K562 (cell line): ENCODE measurements at regions not wholly inside any gene's neighbourhood (a gene's known extent, or its start where the extent isn't known, plus 50 kb on each side); places are given as distances from the start of the nearest gene placed in this dataset.
A peak's percentile ranks its signal among the peaks of the same experiment; 100 is the strongest.

Source experiments
- ARNT ChIP-seq, 2 experiments: fragments of 450-650 bp; IDR thresholded peaks; 2 replicates each; pipeline ENCODE4 v1.6.1; 2016; ENCODE audit warnings: mild to moderate bottlenecking in 1 of 2
- CBX2 ChIP-seq: fragments of 200-600 bp; sonication (generic); IDR thresholded peaks from one replicate; pipeline ENCODE4 v1.6.1; 2012; ENCODE audit warnings: mild to moderate bottlenecking, low read length, inconsistent platforms; ENCODE audit not compliant: insufficient read depth, poor library complexity, severe bottlenecking
- DPF2 ChIP-seq: fragments of 450-650 bp; IDR thresholded peaks from 2 replicates; pipeline ENCODE4 v1.6.1; 2016
- MECOM ChIP-seq: fragments of 250-450 bp; sonication (Bioruptor Pico); IDR thresholded peaks from 2 replicates; pipeline ENCODE4 v1.8.0; 2022; ENCODE audit warnings: inconsistent platforms
- MYC ChIP-seq, 2 experiments: fragments of 250-450 bp in 1 of 2; sonication (Bioruptor Pico) in 1 of 2; IDR thresholded peaks; 2 replicates each; pipeline versions ENCODE4 v1.5.1 to v1.6.1; 2012 to 2021; ENCODE audit warnings: low read depth in 2 of 2, borderline replicate concordance in 1 of 2, improper control_type of control experiment in 1 of 2, low read length in 1 of 2, mild to moderate bottlenecking in 1 of 2, moderate library complexity in 1 of 2
- NCOA1 ChIP-seq: fragments of 450-650 bp; IDR thresholded peaks from 2 replicates; pipeline ENCODE4 v1.6.1; 2016; ENCODE audit warnings: low read depth
- RAD51 ChIP-seq: fragments of 450-650 bp; IDR thresholded peaks from 2 replicates; pipeline ENCODE4 v1.7.1; 2016; ENCODE audit warnings: low read depth, mild to moderate bottlenecking, borderline replicate concordance
- RFX7 ChIP-seq: fragments of 250-450 bp; sonication (Bioruptor Pico); IDR thresholded peaks from 2 replicates; pipeline ENCODE4 v1.5.1; 2021; ENCODE audit warnings: mild to moderate bottlenecking
- STAT5A ChIP-seq: IDR thresholded peaks from 2 replicates; pipeline ENCODE4 v1.6.1; 2012; ENCODE audit warnings: low read length, inconsistent platforms, borderline replicate concordance
- TAL1 ChIP-seq: fragments of 450-650 bp; IDR thresholded peaks from 2 replicates; pipeline ENCODE4 v1.6.1; 2016; ENCODE audit warnings: mild to moderate bottlenecking
- ZNF584 ChIP-seq: fragments of 200-800 bp; sonication (Bioruptor generic); IDR thresholded peaks from 2 replicates; pipeline ENCODE4 v1.6.1; 2016; ENCODE audit warnings: low read depth, mild to moderate bottlenecking, missing genetic modification characterization, missing compliant biosample characterization
- TF ChIP-seq, protein P1 (sequence below): fragments of 450-650 bp; formaldehyde crosslinking; IDR thresholded peaks from 2 replicates; pipeline ENCODE4 v1.4.0; 2020; ENCODE audit warnings: mild to moderate bottlenecking
- TF ChIP-seq, protein P2 (sequence below): sonication (generic); formaldehyde crosslinking; IDR thresholded peaks from 2 replicates; pipeline ENCODE4 v1.5.0; 2020; ENCODE audit warnings: missing genetic modification reagents
- TF ChIP-seq, protein P3 (sequence below): fragments of 250-450 bp; sonication (Bioruptor Pico); IDR thresholded peaks from 2 replicates; pipeline ENCODE4 v1.5.0; 2022; ENCODE audit warnings: mild to moderate bottlenecking
- TF ChIP-seq, protein P4 (sequence below), 2 experiments: fragments of 450-650 bp in 1 of 2; sonication (generic) in 1 of 2; formaldehyde crosslinking in 1 of 2; IDR thresholded peaks; 2 replicates each; pipeline versions ENCODE4 v1.7.1 to v1.9.0; 2016 to 2022; ENCODE audit warnings: inconsistent platforms in 1 of 2, mild to moderate bottlenecking in 1 of 2, missing genetic modification reagents in 1 of 2

DNA sequence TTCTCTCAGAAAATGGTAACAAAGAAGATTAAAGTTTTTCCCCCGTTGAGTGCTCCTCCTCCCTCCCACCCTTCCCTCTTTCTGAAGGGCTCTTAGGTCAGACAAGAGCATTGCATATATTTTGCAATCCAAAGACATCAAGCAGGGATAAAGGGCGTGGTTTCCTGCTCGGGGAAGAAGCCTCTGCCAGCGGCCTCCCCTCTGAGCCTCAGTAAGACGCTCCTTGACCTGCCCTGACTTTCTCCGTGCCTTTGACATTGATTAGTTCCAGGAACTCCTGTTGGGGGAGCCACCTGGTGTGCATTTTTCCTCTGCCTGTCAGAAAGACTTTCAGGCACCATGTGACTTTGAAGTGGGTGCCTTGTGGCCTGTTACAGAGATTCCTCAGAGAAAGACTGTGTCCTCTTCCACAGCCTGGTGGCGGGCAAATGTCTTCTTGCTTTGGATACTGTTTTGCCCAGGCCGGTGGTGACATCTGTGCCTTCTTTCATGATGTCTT, 87.2 kb upstream of the TBL1XR1 start (continued):
- TF ChIP-seq, protein P1, sequence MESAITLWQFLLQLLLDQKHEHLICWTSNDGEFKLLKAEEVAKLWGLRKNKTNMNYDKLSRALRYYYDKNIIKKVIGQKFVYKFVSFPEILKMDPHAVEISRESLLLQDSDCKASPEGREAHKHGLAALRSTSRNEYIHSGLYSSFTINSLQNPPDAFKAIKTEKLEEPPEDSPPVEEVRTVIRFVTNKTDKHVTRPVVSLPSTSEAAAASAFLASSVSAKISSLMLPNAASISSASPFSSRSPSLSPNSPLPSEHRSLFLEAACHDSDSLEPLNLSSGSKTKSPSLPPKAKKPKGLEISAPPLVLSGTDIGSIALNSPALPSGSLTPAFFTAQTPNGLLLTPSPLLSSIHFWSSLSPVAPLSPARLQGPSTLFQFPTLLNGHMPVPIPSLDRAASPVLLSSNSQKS: no peak
- TF ChIP-seq CBX2: no peak
- TF ChIP-seq, protein P2, sequence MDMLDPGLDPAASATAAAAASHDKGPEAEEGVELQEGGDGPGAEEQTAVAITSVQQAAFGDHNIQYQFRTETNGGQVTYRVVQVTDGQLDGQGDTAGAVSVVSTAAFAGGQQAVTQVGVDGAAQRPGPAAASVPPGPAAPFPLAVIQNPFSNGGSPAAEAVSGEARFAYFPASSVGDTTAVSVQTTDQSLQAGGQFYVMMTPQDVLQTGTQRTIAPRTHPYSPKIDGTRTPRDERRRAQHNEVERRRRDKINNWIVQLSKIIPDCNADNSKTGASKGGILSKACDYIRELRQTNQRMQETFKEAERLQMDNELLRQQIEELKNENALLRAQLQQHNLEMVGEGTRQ (CRISPR knock-in tag): peak; percentile 86
- TF ChIP-seq ARNT (IDR thresholded peaks at IDR 0.05): peak in 1 of 2 experiments; percentile 67; a peak in 1 of 4 replicates
- peak; percentile 89 for TF ChIP-seq RAD51
- TF ChIP-seq STAT5A: peak; percentile 79
- TF ChIP-seq NCOA1: peak; percentile 45; the same call in 1 of the 2 replicates
- TF ChIP-seq ZNF584 (CRISPR knock-in tag): peak; percentile 62; the same call in 1 of the 2 replicates
- peak; percentile 58; the same call in 1 of the 2 replicates for TF ChIP-seq DPF2
- TF ChIP-seq, protein P3, sequence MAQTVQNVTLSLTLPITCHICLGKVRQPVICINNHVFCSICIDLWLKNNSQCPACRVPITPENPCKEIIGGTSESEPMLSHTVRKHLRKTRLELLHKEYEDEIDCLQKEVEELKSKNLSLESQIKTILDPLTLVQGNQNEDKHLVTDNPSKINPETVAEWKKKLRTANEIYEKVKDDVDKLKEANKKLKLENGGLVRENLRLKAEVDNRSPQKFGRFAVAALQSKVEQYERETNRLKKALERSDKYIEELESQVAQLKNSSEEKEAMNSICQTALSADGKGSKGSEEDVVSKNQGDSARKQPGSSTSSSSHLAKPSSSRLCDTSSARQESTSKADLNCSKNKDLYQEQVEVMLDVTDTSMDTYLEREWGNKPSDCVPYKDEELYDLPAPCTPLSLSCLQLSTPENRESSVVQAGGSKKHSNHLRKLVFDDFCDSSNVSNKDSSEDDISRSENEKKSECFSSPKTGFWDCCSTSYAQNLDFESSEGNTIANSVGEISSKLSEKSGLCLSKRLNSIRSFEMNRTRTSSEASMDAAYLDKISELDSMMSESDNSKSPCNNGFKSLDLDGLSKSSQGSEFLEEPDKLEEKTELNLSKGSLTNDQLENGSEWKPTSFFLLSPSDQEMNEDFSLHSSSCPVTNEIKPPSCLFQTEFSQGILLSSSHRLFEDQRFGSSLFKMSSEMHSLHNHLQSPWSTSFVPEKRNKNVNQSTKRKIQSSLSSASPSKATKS (CRISPR knock-in tag): no peak
- no peak for TF ChIP-seq RFX7 (CRISPR knock-in tag)
- TF ChIP-seq TAL1: peak; percentile 16; the same call in 1 of the 2 replicates
- peak; percentile 76 for TF ChIP-seq MYC (IDR thresholded peaks at IDR 0.05; ENCODE audit: low read depth, low read length)
- TF ChIP-seq MYC (CRISPR knock-in tag; IDR thresholded peaks at IDR 0.05; ENCODE audit: borderline replicate concordance, low read depth): no peak
- TF ChIP-seq, protein P4, sequence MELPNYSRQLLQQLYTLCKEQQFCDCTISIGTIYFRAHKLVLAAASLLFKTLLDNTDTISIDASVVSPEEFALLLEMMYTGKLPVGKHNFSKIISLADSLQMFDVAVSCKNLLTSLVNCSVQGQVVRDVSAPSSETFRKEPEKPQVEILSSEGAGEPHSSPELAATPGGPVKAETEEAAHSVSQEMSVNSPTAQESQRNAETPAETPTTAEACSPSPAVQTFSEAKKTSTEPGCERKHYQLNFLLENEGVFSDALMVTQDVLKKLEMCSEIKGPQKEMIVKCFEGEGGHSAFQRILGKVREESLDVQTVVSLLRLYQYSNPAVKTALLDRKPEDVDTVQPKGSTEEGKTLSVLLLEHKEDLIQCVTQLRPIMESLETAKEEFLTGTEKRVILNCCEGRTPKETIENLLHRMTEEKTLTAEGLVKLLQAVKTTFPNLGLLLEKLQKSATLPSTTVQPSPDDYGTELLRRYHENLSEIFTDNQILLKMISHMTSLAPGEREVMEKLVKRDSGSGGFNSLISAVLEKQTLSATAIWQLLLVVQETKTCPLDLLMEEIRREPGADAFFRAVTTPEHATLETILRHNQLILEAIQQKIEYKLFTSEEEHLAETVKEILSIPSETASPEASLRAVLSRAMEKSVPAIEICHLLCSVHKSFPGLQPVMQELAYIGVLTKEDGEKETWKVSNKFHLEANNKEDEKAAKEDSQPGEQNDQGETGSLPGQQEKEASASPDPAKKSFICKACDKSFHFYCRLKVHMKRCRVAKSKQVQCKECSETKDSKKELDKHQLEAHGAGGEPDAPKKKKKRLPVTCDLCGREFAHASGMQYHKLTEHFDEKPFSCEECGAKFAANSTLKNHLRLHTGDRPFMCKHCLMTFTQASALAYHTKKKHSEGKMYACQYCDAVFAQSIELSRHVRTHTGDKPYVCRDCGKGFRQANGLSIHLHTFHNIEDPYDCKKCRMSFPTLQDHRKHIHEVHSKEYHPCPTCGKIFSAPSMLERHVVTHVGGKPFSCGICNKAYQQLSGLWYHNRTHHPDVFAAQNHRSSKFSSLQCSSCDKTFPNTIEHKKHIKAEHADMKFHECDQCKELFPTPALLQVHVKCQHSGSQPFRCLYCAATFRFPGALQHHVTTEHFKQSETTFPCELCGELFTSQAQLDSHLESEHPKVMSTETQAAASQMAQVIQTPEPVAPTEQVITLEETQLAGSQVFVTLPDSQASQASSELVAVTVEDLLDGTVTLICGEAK (IDR thresholded peaks at IDR 0.05): peak; percentile 77; the same call in 1 of the 2 replicates
- TF ChIP-seq, protein P4 (CRISPR knock-in tag; IDR thresholded peaks at IDR 0.05): no peak
- 0 out of 2 replicates have a peak, but pooled peaks have one; percentile 32 for TF ChIP-seq MECOM (CRISPR knock-in tag)
